Esophagus mucosa (tissue), 1 donor: ENCODE measurements at regions not wholly inside any gene's neighbourhood (a gene's known extent, or its start where the extent isn't known, plus 50 kb on each side); places are given as distances from the start of the nearest gene placed in this dataset.
"Not testable (repeated sequence)": the region's sequence is repeated elsewhere in the genome, so short reads cannot be mapped to it uniquely, and the experiment has no call there.

ENCODE experiments used
- ATAC-seq: fragments of 200-7000 bp; cut with Tn5 transposase; one replicate; pipeline ENCODE4 v1.9.1; 2020
- donor health status: DM: yes; HTN: yes; CAD: no.

DNA sequence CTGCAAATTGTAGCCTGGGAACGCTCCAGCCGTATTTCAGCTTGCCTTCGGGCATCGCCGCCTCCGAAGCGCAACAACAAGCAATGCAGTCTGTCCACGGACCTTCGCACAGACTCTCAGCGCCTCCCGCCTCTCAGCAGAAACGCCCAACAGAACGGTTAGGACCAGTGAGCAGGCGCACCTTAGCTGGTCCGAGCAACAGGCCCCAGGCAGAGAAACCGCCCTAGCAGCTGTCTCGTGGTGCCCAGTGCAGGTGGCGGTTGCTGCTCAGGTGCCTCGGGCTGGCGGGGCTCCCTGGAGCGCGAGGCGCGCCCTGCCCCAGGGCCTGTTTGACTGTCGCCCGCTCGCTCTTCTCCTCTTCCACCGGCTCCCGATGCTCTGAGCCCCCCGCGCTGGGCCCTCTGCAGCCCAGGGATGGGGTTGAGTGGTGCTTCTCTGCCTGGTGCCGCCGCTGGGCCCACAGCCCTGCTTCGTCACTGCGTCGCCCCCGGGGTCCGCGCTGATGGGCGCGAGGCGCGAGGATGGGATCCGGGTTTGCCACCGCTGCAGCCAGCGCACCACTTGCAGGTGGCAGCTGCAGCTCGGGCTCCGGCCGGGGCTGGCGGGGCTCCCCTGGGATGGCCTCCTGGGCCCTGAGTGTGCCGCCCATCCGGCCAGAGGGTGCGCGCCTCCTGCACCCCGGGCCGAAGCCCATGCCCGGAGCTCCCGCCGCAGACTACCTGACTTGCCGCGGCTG is 268.4 kb upstream of the FRG2C start:
- no peak for ATAC-seq

DNA sequence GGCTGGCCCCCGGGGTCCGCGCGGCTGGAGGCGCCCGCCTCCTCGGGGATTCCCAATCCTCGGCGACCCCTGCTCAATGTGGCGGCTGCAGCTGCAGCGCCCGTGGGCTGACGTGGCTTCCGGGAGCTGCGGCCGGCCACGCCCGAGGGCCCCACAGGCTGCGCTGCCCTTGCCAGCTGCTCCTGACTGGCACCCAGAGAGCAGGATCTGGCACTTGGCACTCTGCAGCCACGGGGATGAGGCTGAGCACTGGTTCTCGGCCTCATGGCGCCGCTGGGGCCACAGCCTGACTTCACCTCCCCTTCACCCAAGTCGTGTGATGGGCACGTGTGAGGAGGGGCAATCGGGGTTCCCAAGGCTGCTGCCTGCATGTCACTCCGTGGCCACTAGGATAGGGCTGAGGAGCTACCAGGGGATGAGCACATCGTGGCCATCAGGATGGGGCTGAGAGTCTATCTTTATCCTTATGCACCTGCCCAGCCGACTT is 267.8 kb upstream of the FRG2C start:
- ATAC-seq = no peak

DNA sequence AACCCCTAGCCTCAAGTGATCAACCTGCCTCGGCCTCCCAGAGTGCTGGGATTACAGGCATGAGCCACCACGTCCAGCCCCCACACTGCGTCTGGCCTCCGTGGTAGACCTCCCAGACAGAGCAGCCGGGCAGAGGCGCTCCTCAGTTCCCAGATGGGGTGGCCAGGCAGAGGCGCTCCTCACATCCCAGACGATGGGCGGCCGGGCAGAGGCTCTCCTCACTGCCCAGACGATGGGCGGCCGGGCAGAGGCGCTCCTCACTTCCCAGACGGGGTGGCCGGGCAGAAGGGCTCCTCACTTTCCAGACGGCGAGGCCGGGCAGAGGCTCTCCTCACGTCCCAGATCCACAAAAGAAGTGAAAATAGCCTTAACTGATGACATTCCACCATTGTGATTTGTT is 266.6 kb upstream of the FRG2C start:
- not testable (repeated sequence) for ATAC-seq

DNA sequence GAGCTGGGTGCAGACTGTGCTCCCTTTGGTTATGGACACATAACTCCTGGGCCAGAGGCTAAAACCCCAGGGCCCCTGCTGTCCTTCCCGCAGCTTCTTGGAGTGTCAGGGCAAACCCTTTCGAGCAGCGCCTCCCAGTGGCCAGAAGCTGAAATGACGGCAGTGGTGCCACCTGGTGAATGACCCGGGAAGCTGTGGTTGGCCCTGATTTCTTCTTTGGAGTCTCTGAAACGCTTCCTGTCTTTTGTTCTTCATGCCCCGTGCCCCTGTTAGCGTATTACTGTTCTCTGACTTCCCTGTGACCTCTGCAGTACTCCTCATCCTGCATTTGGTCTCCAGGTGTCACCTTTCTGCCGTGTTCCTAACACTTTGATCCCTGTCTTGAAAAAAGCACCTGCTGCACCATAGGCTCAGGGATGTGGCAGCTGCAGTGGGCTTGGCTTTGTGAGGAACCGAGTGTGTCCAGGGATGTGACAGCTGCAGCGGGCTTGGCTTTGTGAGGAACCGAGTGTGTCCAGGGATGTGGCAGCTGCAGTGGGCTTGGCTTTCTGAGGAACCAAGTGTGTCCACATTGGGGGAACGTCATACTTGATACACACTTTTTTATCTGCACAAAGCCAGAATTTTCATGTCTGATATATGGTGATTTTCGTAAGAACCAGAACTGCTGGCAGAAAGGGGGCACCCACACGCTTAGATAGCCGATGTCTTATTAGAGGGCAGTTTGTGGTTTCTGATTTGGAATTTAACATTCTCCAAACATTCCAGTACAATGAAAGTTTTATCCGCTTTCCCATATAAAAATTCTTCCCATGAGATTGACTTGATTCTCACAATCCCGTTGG is 241.8 kb upstream of the FRG2C start:
- not testable (repeated sequence) for ATAC-seq

DNA sequence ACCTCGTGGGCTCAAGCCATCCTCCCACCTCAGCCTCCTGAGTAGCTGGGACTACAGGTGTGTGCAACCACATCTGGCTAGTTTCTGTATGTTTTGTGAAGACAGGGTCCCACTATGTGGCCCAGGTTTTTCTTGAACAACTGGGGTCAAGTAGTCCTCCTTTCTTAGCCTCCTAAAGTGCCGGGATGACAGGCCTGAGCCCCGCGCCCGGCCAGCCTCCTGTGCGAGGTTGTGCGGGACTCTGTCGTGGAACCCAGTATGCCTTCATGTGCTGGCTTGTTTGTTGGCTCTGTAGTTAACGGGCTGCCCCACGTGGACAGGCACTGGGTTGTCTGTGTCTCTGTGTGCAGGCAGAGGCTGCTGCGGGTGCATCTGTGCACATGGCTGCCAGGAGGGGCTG is 238.7 kb upstream of the FRG2C start:
- not testable (repeated sequence) for ATAC-seq

DNA sequence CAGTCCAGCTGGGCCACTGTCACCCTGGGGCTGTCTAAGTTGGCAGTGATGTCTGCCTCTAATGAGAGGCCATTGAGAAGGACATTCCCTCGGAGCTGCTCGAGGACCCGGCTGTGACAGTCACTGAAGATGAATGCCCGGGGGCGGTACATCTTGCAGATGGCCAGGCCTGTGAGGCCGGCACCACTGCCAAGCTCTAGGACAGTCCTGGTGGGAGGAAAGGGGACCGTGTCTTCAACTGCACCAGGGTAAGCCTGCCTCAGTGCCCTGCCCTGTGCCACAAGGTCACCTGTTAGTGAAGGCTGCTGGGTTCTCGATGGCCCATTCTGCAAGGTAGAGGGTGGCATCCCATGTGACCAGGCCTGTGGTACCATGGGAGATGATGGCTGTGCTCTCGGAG is 236.6 kb upstream of the FRG2C start:
- not testable (repeated sequence) for ATAC-seq

DNA sequence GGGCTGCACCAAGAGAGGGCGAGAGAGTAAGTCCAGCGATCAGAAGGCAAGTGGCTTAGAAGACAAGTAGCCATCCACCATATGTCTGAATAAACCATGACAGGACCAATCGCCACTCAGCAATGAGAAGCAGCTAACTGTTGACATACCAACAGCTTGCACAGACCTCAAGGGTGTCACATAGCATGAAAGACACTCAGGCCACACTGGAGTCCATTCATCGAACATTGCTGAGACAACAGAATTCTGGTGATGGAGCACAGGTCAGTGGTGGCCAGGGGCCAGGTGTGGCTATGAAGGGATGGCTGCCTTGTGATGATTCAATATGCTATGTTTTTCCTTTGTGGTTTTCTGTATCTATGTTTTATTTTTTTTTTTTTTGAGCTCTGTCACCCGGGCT is 236.2 kb upstream of the FRG2C start:
- ATAC-seq = not testable (repeated sequence)

DNA sequence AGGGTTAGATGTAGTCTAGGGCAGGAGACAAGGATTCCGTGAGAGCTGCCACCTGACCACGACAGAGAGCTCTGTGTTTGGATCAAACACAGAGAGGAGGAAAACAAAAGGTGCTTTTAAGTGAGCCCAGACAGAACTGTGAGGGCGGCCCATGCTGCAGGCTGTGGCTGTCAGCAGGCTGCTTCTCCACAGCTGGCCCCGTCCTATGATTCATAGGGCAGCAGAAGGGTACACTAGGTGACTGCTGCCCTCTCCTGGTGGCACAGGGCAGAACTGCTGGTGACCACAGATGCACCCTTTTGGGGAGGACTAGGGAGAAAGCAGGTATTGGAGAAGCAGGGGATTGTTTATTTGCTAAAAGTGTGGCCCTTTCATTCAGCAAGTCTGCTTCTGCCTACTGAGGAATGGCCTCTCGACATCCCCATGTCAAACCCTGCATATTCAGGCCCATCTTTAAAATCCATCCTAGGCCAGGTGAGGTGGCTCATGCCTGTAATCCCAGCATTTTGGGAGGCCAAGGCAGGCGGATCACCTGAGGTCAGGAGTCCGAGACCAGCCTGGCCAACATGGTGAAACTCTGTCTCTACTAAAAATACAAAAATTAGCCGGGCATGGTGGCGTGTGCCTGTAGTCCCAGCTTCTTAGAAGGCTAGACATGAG is 234.4 kb upstream of the FRG2C start:
- not testable (repeated sequence) for ATAC-seq

DNA sequence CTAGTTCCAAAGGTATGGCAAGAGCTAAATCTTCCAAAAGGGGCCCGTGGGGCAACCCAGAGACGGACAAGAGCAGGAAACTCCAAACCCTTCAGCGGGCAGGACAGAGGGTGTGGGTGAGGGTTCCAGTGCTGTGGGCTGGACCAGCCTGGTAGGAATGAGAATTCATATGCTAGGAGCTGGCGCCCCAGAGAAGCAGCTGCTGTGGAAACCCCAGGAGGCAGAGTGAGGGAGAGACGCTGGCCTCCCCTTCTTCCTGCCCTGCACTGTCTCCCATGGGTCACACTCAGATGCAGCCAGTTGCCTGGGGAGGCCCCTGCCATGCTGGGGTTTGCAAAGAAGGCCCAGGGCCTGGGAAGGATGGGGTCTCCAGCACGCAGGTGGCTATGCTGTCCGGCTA is 233.7 kb upstream of the FRG2C start:
- ATAC-seq = not testable (repeated sequence)

DNA sequence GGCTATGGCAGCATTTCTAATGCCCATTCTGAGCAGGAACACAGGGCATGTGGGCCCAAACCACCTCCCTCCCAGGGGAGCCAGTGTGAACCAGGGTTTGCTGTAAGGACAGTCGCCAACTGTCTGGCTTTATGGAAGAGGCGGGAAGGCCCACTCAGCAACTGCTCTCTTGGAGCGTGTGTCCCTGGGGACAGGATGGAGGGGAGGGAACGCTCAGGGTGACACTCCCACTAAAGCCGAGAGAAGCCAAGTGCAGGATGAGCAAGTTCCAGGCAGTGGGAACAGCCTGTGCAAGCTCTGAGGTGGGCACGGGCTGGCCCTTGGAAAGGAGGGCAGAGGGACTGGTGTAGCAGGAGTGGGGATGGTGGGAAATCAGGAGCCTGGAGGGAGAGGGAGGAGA is 233.0 kb upstream of the FRG2C start:
- not testable (repeated sequence) for ATAC-seq

DNA sequence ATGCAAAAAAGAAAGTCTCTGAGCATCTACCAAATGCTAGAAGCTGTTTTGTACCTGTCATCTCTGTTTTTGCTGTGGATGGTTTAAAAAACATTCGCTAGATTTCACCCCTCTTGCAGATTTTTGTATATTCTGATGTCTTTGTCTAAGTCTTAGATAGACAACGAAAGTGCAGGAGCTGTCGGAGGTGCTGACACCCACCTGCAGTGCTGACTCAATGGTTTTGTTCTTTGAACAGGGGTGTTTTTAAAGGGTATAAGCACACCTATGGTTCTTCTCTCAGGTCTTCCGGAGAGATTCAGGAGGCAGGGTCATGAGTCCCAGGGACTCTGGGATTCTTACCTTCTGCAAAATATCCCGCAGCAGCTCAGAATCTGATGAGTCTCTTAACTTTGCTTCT is 231.7 kb upstream of the FRG2C start:
- not testable (repeated sequence) for ATAC-seq

DNA sequence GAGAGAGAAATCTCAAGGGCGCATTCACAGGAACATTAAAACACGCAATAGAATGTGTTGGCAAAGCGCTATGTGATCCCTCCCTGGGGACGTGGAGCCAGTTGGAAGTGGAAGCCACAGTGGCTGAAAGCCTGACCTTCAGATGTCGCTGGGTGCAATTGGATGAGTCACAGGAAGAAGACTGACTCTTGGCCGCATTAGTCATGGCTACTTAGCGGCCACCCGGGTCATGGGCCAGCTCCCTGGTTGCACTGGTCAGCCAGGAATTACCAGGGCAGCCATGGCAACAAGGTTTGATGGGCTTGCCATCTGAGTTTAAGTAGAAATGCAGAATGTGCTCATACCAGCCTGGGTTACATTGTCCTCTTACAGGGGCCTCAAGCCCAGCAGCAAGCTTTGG is 231.2 kb upstream of the FRG2C start:
- ATAC-seq = not testable (repeated sequence)

DNA sequence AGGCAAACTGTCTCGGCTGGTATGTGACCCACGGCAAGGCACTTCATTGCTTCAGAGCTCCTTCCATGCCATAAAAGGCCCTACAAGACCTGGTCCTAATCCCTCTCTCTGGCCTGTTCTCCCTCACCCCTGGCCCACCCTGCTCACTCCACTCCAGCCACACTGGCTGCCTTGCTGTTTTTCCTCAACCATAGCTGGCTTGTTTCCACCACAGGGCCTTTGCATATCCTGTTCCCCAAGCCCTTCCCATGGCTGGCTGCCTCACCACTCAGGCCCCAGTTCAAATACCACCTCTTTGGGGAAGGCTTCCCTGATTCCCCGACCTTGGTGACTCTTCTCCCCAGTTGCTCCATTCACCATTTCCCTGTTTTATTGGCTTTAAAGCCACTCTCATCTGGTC is 230.8 kb upstream of the FRG2C start:
- not testable (repeated sequence) for ATAC-seq

DNA sequence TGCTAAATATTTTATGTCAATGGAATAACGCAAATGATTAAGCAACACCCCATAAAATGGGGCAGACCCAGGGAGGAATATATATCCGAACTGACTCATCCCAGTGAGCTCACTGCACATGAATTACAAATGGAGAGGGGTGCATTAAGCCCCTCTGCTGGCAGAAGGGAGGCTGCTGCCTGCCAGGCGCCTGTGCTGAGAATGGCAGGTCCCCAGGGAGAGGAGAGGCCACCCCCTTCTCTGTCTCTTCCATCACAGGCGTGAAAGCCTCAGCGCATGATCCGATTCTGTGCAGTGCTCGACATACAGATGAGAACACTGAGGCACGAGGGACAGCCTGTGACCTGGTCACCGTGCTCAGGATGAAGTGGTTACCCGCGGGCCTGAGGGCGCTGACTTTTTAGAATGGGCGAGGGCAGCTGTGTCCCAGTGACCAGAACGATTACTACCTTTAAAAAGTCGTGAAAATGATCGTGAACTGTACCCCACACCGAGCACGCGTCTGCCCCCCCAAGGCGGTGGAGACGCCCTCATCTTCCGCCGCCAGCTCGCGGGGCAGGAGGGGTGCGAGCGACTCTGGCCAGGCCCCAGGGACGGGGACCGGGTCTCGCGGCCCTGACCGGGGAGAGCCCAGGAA is 229.7 kb upstream of the FRG2C start:
- ATAC-seq = not testable (repeated sequence)

DNA sequence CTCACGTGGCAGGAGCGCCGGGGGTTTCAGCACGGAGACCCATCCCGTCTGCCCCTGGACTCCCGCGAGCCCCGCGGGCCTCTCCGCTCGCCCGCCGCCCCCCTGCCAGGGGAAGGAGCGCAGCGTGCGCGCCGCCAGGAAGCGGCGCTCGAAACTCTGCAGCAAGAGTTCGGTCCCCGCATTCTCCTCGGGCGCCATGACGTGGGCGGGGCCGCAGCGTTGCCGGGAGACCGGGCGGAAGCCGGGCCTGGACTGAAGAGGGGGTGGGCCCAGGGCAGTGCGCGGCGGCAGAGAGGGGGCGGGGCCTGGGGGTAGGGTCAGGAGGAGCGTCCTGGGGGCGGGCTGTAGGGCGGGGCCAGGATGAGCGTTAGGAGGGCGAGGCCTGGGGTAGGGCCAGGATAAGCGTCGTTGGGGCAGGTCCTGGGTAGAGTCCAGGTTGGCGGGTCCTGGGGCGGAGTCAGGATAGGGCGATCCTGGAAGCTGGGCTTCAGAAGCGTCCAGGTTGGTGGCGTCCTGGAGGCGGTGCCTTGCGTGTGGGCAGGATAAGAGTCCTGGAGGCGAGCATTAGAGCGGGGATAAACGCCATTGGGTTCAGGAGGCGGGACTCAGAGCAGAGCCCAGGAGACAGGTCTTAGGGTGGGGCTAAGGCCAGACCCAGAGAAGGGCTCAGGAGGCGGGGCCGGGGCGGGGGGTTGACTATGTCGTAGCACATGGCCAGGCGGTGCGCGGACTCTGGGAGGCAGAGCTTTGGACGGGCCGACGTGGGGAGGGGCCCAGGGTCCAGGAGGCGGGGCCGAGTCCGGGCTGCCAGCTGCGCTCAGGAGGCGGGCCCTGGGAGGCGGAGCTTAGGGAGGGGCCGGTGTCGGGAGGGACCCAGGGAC is 229.0 kb upstream of the FRG2C start:
- peak; percentile 100 for ATAC-seq

DNA sequence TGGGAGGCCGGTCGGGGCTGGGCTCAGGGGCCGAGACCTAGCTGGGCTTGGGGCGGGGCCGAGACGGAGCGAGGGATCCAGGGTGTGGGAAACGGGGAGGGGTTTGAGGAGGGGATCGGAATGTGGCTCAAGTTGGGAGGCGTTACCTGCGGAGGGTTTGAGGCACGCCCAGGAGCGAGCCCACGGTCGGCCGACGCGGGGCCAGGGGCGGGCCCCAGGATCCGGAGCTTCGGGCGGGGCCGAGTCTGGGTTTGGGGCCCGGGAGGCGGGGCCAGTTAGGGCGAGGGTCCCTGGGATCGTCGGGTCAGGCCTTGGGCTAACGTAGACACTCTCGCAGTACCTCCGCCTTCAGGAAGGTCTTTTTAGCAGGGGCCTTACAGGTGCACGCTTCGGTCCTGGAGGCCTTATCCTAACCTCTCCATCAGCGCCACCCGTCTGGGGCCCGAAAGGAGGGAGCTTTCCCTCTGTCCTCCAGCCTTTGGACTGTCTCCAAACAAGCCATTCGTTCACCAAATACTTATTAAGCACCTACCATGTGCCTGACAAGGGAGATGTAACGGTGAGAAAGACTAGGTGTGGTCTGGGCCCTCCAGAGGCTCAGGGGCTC is 228.2 kb upstream of the FRG2C start:
- not testable (repeated sequence) for ATAC-seq

DNA sequence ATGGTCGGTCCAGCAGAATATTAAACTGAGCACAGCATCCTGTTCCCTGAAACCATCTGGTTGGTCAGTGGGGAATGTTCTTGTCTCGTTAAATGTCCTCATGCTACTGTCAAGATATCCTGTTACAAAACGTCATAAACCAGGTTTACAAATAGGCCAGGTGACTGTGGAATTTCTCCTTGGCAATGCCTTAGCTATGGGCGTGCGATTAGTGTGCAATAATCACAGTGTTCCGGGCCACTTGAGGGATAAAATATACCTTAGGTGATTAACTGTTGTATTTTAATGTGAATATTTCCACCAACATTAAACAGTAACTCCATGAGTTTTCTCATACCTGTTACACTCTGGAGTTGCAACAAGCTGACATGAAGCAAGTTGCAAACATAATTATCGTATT is 223.1 kb upstream of the FRG2C start:
- ATAC-seq = not testable (repeated sequence)

DNA sequence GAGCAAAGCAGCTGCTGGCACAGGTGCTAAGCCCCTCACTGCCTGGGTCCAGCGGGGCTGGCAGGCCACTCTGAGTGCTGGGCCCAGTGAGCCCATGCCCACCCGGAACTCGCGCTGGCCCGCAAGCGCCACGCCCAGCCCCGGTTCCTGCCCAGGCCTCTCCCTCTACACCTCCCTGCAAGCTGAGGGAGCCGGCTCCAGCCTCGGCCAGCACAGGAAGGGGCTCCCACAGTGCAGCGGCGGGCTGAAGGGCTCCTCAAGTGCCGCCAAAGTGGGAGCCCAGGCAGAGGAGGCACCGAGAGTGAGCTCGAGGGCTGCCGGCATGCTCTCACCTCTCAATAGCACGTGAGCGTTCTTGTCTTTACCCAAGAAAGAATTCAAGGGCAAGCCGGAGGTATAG is 219.5 kb upstream of the FRG2C start:
- not testable (repeated sequence) for ATAC-seq

DNA sequence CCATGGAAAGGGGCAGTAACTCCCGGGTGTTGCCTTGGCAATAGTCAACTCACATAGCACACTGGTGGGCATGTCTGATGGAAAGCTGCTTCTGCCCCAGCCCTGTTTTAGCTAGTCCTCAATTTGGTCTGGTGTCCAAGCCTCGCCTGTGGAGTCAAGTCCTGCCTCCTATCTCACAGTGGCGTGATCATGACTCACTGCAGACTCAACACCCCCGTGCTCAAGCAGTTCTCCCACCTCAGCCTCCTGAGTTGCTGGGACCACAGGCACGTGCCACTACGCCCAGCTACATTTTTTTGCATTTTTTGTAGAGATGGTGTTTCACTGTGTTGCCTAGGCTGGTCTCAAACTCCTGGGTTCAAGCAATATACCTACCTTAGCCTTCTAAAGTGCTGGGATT is 218.9 kb upstream of the FRG2C start:
- not testable (repeated sequence) for ATAC-seq

DNA sequence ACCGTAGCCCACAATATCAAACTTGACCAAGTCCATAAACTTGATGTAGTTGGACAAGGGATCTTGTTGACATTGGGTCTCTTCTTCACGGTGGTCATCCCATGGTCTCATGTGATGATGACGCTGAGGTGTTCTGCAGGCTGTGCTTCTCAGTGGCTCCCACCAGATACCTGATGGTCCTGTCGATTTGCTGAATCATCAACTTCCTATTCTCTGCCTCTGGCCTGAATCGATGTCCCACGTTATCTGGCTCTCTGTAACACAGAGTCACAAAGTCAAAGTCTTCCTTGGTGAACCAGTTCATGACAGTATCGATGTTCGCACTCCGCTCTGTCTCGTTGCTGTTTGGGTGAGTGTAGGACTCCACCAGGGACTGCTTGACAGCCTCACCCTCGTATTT is 217.2 kb upstream of the FRG2C start:
- not testable (repeated sequence) for ATAC-seq

DNA sequence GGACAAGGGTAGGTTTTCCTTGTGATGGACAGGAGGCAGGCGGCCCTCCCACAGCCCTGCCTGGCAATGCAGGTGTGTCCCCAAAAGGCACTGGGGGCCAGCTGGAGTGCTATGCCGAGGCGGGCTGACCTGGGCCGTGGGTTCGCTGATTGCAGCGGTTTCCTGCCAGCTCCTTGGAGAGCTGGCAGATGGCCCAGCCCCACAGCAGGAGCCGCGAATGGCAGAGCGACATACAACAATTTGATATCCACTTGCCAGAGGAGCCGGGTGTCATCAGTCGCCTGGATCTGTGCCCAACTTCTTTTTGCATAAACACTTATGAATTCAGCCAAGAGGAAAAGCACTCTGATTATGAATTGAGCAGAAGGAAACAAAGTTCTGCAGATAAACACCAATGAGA is 210.8 kb upstream of the FRG2C start:
- not testable (repeated sequence) for ATAC-seq
